ENCODE measurements at regions not wholly inside any gene's neighbourhood (a gene's known extent, or its start where the extent isn't known, plus 50 kb on each side); places are given as distances from the start of the nearest gene placed in this dataset.

DNA sequence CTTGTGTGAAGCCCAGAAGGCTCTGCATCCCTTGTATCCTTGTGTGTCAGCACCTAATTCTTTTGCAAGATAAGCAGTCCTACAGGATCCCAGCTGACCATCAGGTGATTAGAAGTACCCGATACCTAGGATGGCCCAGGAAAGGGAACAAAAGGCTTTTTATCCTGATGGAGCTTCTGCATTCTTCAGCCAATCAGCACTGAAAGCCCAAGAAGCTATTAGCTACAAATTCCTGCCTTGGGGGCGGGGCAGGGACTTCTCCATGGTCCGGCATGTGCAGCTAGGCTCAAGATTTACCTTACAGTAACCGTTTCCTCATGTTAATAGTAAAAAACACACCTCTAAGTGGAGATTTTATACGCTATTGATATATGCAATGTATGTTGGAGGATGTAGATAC lies 264.6 kb upstream of the THUMPD2 start:
- Mint-ChIP-seq H3K27me3 (ENCODE audit: unreplicated experiment) (peaks cover 19% of the 10 kb centered on the region), H3K9me3 (ENCODE audit: unreplicated experiment) (no peaks in the 10 kb centered on the region), H3K4me3 (ENCODE audit: unreplicated experiment) (no peak overlapping the region), H3K27ac (ENCODE audit: unreplicated experiment) (no peak overlapping the region), H3K36me3 (ENCODE audit: unreplicated experiment) (no peaks in the 10 kb centered on the region), H3K4me1 (ENCODE audit: unreplicated experiment) (peaks cover 10% of the 10 kb centered on the region)
- no peak for DNase-seq (ENCODE audit: extremely low spot score, unreplicated experiment)
- TF ChIP-seq, protein P1, sequence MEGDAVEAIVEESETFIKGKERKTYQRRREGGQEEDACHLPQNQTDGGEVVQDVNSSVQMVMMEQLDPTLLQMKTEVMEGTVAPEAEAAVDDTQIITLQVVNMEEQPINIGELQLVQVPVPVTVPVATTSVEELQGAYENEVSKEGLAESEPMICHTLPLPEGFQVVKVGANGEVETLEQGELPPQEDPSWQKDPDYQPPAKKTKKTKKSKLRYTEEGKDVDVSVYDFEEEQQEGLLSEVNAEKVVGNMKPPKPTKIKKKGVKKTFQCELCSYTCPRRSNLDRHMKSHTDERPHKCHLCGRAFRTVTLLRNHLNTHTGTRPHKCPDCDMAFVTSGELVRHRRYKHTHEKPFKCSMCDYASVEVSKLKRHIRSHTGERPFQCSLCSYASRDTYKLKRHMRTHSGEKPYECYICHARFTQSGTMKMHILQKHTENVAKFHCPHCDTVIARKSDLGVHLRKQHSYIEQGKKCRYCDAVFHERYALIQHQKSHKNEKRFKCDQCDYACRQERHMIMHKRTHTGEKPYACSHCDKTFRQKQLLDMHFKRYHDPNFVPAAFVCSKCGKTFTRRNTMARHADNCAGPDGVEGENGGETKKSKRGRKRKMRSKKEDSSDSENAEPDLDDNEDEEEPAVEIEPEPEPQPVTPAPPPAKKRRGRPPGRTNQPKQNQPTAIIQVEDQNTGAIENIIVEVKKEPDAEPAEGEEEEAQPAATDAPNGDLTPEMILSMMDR (IDR thresholded peaks at IDR 0.05): no peak

DNA sequence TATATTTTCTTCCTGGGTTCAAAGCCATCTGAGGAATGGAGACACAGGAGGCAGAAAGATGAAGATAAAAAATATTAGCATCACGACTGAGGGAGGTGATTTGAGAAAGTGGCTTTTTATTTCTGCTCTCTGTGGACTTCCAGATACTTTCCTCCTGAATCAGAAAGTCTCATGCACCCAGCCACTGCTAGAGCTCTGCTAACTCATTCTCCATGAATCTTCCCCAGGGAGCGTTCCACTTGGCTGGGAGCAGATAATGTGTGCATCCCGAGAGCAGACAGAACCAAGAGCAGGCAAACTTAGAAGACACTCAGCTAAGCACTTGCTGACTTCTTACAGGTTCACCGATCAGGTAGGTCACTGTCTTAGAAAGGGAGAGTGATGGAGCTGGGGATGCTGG lies 264.1 kb upstream of the THUMPD2 start:
- peaks cover 10% of the 10 kb centered on the region for H3K4me1 Mint-ChIP-seq (ENCODE audit: unreplicated experiment)
- TF ChIP-seq, protein P1 (IDR thresholded peaks at IDR 0.05): no peak
- DNase-seq (ENCODE audit: extremely low spot score, unreplicated experiment): no peak

DNA sequence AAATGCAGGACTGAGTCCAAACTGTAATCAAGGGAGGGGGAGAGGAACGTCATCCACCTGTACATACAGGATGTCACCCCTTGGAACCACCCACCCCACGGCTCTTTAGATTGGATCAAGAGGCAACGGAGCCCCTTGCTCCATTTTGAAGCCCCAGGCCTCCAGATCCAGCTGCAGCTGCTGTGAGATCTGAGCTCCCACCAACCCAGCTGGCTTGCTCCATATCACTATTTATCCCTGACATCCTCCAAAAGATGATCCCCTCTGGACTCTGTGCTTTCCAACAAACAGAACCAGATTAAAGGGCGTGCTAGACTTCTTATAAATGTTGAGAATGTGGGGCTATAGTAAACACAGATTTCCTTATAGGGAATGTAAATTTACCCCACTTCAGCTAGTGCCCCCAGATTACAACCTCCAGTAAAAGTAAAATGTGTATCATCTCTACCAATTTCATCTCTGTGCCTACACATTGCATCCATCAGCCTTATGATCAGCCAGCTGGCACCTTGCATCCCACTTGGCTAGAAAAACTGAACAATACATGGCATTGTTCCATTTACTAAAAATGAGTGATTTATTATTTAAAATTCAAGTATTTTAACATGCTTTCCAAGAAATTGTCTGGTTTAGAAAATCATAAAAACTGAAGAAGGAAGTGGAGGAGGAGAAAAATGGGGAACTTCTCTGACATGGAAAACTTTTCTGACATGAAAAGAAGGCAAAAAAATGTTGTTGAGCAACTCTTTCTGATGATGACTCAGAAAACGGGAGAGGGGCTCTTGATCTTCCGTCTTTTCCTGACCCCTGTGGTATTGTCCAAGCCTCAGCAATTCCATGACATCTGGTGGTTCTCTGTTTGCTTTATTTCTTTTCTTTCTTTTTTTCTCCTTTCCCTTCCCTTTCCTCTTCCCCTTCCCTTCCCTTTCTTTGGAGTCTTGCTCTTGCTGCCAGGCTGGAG lies 262.6 kb upstream of the THUMPD2 start:
- Mint-ChIP-seq H3K27ac (ENCODE audit: unreplicated experiment) (no peak overlapping the region), H3K36me3 (ENCODE audit: unreplicated experiment) (no peaks in the 10 kb centered on the region), H3K4me3 (ENCODE audit: unreplicated experiment) (no peak overlapping the region), H3K9me3 (ENCODE audit: unreplicated experiment) (no peaks in the 10 kb centered on the region), H3K27me3 (ENCODE audit: unreplicated experiment) (peaks cover 9% of the 10 kb centered on the region), H3K4me1 (ENCODE audit: unreplicated experiment) (peaks cover 10% of the 10 kb centered on the region)
- DNase-seq (ENCODE audit: extremely low spot score, unreplicated experiment): no peak
- TF ChIP-seq, protein P1 (IDR thresholded peaks at IDR 0.05): no peak

More for the DNA sequence above, 264.1 kb upstream of the THUMPD2 start:
- Mint-ChIP-seq H3K4me3 (ENCODE audit: unreplicated experiment) (no peak overlapping the region), H3K36me3 (ENCODE audit: unreplicated experiment) (no peaks in the 10 kb centered on the region), H3K27me3 (ENCODE audit: unreplicated experiment) (peaks cover 19% of the 10 kb centered on the region), H3K9me3 (ENCODE audit: unreplicated experiment) (no peaks in the 10 kb centered on the region), H3K27ac (ENCODE audit: unreplicated experiment) (no peak overlapping the region)

DNA sequence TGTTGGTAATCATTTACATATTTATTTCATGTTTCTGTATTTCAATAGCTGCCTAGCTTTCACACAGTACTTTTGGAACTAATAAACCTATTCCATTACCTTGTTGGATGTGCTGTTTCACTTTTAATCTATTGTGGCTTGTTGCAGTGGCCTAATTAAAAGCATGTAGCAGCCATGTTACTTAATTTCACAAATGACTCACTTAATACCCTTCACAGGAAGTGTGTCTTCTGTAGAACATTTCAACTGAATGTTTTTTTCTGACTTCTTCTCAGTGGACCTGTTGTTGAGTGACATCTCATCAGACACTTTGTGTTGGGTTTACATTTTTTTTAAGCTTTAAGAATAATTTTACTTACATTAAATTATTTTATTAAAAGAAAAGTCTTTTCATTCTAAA lies 260.5 kb upstream of the THUMPD2 start:
- Mint-ChIP-seq H3K4me1 (ENCODE audit: unreplicated experiment) (peaks cover 10% of the 10 kb centered on the region), H3K4me3 (ENCODE audit: unreplicated experiment) (no peak overlapping the region), H3K27me3 (ENCODE audit: unreplicated experiment) (peaks cover 2% of the 10 kb centered on the region), H3K36me3 (ENCODE audit: unreplicated experiment) (no peaks in the 10 kb centered on the region), H3K9me3 (ENCODE audit: unreplicated experiment) (peaks cover 7% of the 10 kb centered on the region), H3K27ac (ENCODE audit: unreplicated experiment) (no peak overlapping the region)
- TF ChIP-seq, protein P1 (IDR thresholded peaks at IDR 0.05): no peak
- no peak for DNase-seq (ENCODE audit: extremely low spot score, unreplicated experiment)

DNA sequence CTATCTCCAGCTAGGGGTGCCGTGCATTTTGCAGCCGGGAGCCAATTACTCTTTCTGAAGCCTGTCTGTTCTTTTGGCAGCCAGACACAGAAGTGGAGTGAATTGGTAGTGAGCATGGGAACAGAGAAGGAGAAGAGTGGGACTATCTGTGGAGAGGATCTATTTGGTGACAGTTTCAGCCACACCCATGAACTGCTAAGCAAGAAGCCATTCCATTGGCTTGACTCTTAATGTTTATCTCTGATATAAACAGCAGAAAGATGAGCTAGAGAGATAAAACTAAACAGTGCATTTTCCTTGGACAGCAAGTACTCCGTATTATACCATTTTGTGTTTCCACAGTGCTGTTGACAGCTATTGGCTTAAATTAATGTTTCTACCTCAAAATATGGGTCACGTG lies 259.6 kb upstream of the THUMPD2 start:
- Mint-ChIP-seq H3K9me3 (ENCODE audit: unreplicated experiment) (peaks cover 14% of the 10 kb centered on the region), H3K4me1 (ENCODE audit: unreplicated experiment) (peaks cover 10% of the 10 kb centered on the region), H3K4me3 (ENCODE audit: unreplicated experiment) (no peak overlapping the region), H3K36me3 (ENCODE audit: unreplicated experiment) (no peaks in the 10 kb centered on the region), H3K27ac (ENCODE audit: unreplicated experiment) (no peak overlapping the region), H3K27me3 (ENCODE audit: unreplicated experiment) (peaks cover 2% of the 10 kb centered on the region)
- TF ChIP-seq, protein P1 (IDR thresholded peaks at IDR 0.05): no peak
- no peak for DNase-seq (ENCODE audit: extremely low spot score, unreplicated experiment)

Measured in osteocyte (in vitro differentiated cells).